VCaP (cell line): ENCODE measurements at regions not wholly inside any gene's neighbourhood (a gene's known extent, or its start where the extent isn't known, plus 50 kb on each side); places are given as distances from the start of the nearest gene placed in this dataset.

Source experiments
- H3K27ac ChIP-seq: fragments of 450-650 bp; 2 replicates; pipeline ENCODE4 v1.5.1; 2017
- CTCF ChIP-seq: fragments of 450-650 bp; conservative IDR thresholded peaks from 2 replicates; pipeline ENCODE4 v1.5.1; 2017; ENCODE audit warnings: mild to moderate bottlenecking, moderate library complexity

- TF ChIP-seq CTCF = no peak
- no peak overlapping the region for H3K27ac ChIP-seq
Measured at GRCh38 chr3:159817571-159817970, 171.1 kb upstream of the IL12A start.

GRCh38 chr3:159818399-159818798 lies 170.2 kb upstream of the IL12A start:
- H3K27ac ChIP-seq = no peak overlapping the region
- TF ChIP-seq CTCF = no peak

GRCh38 chr3:159818997-159819500 lies 169.6 kb upstream of the IL12A start:
- no peak for TF ChIP-seq CTCF

GRCh38 chr3:159819676-159820075 lies 169.0 kb upstream of the IL12A start:
- no peak for TF ChIP-seq CTCF
- no peak overlapping the region for H3K27ac ChIP-seq

More at GRCh38 chr3:159818997-159819500, 169.6 kb upstream of the IL12A start:
- no peak overlapping the region for H3K27ac ChIP-seq

GRCh38 chr3:159821110-159821509 lies 167.5 kb upstream of the IL12A start:
- H3K27ac ChIP-seq = no peak overlapping the region
- no peak for TF ChIP-seq CTCF

GRCh38 chr3:159821736-159822135 lies 166.9 kb upstream of the IL12A start:
- TF ChIP-seq CTCF = no peak
- H3K27ac ChIP-seq = no peak overlapping the region

GRCh38 chr3:159823780-159824179 lies 164.9 kb upstream of the IL12A start:
- TF ChIP-seq CTCF = no peak
- no peak overlapping the region for H3K27ac ChIP-seq
